HG02763 (cell line): ENCODE measurements at regions not wholly inside any gene's neighbourhood (a gene's known extent, or its start where the extent isn't known, plus 50 kb on each side); places are given as distances from the start of the nearest gene placed in this dataset.

Experiments used
- ATAC-seq: cut with Tn5 transposase; IDR thresholded peaks from one replicate; pipeline ENCODE4 v1.9.1; 2021; ENCODE audit warnings: mild to moderate bottlenecking, moderate library complexity; ENCODE audit not compliant: unreplicated experiment

- no peak for ATAC-seq
These were observed 366.2 kb downstream of the WDR11 start for GRCh38 chr10:121217331-121217730.

- ATAC-seq: no peak
These were observed 369.9 kb downstream of the WDR11 start for GRCh38 chr10:121221072-121221471.

GRCh38 chr10:121221991-121222390 is 370.8 kb downstream of the WDR11 start:
- ATAC-seq: no peak

GRCh38 chr10:121222842-121223241 is 371.7 kb downstream of the WDR11 start:
- ATAC-seq: no peak

GRCh38 chr10:121231079-121231478 is 367.2 kb downstream of the FGFR2 start:
- ATAC-seq: no peak

DNA sequence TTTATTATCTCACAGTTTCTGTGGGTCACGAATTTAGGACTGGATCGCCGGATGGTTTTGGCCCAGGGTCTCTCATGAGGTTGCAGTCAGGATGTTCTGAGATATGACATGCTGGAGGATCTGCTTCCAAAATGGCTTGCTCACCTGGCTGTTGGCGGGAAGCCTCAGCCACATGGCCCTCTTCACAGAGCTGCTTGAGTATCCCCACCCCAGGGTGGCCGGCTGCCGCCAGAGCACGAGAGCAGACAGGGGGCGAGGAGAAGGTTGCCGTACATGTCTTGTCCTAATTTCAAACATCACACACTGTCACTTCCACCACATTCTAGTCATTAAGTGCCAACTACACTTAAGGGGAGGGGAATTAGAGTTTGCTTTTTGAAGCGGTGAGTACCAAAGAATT is 365.8 kb downstream of the FGFR2 start:
- no peak for ATAC-seq

DNA sequence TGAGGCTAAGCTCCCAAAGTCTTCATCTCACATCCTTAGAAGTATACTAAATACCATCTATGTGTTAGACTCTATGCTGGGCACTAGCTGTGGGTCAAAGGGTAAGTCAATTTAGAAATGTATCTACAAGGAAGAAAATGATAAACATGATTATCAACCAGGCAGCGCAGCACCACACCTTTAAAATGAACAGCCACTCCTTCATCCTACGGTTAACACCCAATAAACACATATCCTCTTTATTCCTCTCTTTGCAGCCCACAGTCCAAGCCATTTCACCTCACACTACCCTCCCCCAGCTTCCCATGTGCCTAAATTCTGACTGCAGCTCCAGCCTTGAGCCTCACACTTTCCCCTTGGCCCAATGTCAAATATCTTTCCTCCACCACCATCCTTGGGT is 362.6 kb downstream of the FGFR2 start:
- no peak for ATAC-seq

- no peak for ATAC-seq
These were observed 361.6 kb downstream of the FGFR2 start for GRCh38 chr10:121236621-121237020.

DNA sequence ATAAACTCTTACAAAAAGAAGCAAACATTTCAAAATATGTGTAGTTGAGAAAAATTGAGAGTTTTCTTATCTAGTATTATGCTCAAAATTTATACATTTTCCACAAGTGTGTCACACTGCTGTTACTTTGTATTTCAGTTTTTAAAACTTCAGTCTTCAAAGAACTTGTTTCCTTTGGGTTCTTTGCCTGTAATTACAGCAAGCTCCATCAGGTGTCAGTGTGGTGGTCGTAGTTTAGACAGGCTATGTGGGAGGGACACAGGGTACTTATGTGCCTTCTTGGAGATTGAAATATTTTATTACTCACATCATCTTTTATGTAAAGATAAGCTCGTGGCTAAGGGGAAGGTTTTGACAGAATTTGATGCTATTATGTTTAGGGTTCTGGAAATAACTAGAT is 360.5 kb downstream of the FGFR2 start:
- no peak for ATAC-seq

- ATAC-seq: no peak
These were observed 358.2 kb downstream of the FGFR2 start for GRCh38 chr10:121240011-121240410.

- no peak for ATAC-seq
These were observed 357.7 kb downstream of the FGFR2 start for GRCh38 chr10:121240556-121240955.

DNA sequence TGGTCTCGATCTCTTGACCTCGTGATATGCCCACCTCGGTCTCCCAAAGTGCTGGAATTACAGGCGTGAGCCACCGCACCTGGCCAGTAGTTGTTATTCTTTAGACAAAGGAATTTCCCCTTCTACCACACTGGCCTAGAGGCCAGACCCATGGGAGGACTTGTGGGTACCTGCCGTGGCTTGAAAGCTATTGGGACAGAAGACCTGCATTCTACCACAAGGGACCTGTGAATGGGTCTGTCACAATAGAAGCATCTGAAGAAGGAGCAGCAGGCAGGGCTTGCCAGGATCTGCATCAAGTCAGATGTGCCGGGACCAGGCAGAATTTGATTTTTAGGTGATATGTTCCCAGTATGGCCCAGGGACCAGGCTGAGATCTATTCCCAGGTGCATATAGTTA is 356.9 kb downstream of the FGFR2 start:
- no peak for ATAC-seq

GRCh38 chr10:121242741-121243608 is 355.3 kb downstream of the FGFR2 start:
- no peak for ATAC-seq

GRCh38 chr10:121243609-121244241 is 354.5 kb downstream of the FGFR2 start:
- no peak for ATAC-seq

DNA sequence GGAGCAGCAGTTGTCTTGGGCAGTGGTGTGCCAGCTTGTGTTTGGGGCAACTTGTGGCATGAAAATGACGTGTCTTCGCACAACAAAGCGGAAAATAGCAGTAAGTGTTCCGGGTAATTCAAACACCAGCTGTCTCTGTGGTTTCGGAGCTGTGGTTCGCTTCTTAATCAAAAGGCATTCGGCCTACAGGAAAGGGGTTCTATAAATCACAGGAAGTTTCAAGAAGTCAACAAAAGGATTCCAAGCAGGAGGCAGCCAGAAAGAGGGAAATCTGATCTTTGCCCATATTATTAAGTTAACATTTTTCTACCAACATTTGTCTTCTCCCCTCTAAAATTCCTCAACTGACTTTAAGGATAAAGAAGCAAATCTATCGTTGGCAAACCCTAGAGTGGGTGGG is 353.4 kb downstream of the FGFR2 start:
- no peak for ATAC-seq

- ATAC-seq: no peak
These were observed 352.5 kb downstream of the FGFR2 start for GRCh38 chr10:121245754-121246153.

DNA sequence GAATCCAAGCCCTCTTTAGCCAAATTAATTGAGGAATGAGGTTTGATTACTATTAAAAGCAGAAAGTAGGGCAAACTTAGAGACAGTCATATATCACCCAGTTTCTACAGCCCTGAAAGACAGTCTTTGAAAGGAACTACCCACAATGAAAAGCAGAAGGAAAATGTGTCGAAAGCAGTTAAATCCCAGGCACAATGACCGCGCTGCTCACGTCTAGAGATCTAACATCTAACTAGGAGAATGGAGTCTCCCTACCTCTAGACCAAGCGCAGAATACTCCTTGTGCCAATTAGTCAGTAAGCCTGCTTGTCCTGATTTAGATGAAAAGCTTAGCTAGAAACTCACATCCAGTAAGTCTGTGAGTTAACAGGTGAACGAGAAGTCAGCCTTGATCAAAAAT is 350.0 kb downstream of the FGFR2 start:
- ATAC-seq: no peak

GRCh38 chr10:121250995-121251764 is 347.1 kb downstream of the FGFR2 start:
- no peak for ATAC-seq

GRCh38 chr10:121252756-121253155 is 345.5 kb downstream of the FGFR2 start:
- ATAC-seq: no peak

DNA sequence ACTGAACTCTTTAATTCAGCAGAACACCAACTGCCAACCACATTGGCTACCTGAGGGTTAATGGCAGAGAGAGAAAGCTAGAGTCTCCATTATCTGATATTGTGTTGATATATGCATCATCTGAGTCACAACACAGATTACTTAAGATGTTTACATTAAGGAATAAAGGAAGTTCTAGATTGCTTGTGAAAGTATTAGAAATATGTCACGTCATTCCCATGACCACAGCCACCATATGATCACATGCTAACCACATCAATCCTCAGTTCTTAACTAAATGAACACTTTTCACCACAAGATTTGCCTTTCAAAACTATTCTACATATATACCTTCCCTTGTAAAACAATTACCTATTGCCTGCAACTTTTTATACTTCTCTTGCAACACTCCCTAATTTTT is 337.9 kb downstream of the FGFR2 start:
- no peak for ATAC-seq

GRCh38 chr10:121261665-121262064 is 336.6 kb downstream of the FGFR2 start:
- no peak for ATAC-seq
